GM18909 (cell line): ENCODE measurements at regions not wholly inside any gene's neighbourhood (a gene's known extent, or its start where the extent isn't known, plus 50 kb on each side); places are given as distances from the start of the nearest gene placed in this dataset.

Experiments used
- ATAC-seq: cut with Tn5 transposase; IDR thresholded peaks from one replicate; pipeline ENCODE4 v1.9.1; 2021; ENCODE audit warnings: mild to moderate bottlenecking; ENCODE audit not compliant: unreplicated experiment, poor library complexity

GRCh38 chr18:76580288-76580962 is 85.4 kb upstream of the ZNF516 start:
- ATAC-seq, result no peak

DNA sequence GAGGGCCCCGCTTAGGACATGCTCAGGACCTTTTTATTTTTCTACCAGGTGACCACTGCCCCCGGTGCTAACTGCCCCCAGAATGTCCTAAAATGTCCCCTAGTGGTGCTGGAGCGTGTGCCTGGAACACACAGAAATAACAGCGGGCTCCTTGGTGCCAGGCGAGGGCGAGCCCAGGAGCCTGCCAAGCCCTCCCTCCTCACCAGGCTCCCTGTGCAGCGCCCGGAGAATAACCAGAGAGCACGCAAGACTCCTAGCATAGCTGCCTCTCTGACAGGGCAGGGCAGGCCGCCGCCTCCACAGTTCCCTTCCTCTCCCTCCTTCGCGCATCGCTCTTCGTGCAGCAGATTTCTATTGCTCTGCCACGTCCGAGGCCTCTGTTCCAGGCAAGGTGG is 84.3 kb upstream of the ZNF516 start:
- no peak for ATAC-seq

GRCh38 chr18:76578571-76579300 is 83.7 kb upstream of the ZNF516 start:
- ATAC-seq, result no peak

- ATAC-seq, result no peak
These were observed 78.4 kb upstream of the ZNF516 start for GRCh38 chr18:76573325-76574025.

GRCh38 chr18:76572518-76573247 is 77.6 kb upstream of the ZNF516 start:
- no peak for ATAC-seq

DNA sequence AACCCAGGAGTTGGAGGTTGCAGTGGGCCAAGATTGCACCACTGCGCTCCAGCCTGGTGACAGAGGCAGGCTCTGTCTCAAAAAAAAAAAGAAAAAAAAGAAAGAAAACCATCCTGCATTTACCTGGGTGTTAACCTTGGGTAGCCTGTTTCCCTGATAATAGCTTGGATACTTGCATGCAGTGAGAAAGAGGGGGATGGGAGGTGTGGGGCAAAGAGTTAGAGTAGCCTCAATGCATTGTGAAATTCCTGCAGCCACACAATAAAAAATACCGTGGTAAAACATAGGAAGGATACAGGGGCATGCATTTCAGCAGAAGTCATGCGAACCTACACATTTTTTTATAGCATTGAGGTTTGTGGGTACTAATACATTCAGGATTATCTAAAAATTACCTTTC is 76.6 kb upstream of the ZNF516 start:
- no peak for ATAC-seq

DNA sequence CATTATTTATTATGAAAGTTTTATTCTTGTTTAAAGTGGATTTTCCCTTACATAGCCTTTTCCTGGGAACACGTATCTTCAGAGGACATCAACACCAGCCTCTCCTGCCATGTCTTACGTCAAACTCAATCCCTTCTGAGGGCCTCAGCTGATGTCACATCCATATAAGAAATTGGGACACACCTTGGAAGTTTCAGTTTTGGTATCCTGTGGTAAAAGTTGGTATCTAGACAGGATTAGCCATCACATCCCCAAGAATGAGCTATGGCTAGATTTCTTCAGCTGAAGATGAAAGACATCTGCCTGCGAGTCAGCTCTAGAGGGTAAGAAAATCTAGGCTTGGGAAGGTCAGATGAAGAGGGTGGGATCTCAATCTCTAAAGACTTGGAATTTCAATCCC is 75.8 kb upstream of the ZNF516 start:
- ATAC-seq, result no peak

DNA sequence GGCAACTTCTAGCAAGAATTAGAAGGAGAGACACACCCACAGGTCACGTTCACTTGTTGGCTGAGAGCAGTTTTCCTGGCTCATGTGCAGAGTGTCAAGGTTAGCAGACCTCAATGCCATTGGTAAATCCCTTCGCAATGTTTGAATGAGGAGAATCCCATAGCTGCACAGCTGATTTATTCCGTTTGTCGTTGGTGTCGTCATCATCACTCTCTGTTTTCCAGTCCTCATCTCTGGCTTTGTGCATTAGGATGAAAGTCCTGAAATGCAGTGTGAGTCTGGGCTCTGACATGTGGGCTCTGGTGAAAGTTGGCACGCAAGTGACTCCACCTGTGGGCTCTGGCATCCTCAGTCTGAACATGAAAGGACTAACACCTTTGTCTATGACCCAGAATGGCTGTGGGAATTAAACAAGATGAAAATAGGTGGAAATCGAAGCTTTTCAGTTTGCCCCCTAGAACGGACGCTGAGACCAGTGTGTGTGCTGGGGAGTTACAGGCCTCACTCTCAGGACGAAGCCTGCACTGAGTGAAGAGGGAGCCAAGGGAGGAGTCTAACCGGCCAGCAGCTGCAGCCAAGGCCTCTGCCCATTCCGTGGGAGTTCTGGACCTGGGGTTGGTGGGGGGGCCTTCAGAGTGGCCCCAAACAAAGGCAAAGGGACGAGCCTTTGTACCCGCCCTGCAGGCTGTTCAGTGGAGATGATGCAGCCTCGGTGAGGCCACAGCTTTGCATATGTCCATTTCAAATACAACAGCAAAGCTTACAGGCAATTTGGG is 74.8 kb upstream of the ZNF516 start:
- no peak for ATAC-seq

DNA sequence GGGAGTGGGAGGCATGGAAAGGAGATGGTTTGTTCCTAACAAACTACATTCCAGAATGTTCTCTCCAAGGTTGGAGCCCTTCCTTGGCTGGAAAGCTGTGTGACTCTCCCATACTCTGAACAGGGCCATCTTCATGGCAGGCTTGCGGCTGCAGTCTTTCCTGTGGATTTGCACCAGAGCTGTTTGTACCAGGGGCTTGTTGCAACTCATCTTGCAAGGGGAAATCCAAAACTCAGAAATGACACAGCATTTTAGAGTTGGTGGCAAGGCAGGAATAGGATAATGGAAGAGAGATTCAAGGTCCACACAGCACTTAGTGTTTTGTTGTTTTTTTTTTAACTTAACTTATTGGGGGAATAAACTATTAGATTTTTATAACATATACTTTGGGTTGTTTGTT is 73.7 kb upstream of the ZNF516 start:
- ATAC-seq, result no peak

GRCh38 chr18:76567835-76568445 is 72.9 kb upstream of the ZNF516 start:
- no peak for ATAC-seq

- ATAC-seq, result no peak
These were observed 71.9 kb upstream of the ZNF516 start for GRCh38 chr18:76566987-76567386.

GRCh38 chr18:76565238-76566173 is 70.5 kb upstream of the ZNF516 start:
- ATAC-seq, result no peak

GRCh38 chr18:76564655-76565237 is 69.7 kb upstream of the ZNF516 start:
- no peak for ATAC-seq

GRCh38 chr18:76564117-76564516 is 69.1 kb upstream of the ZNF516 start:
- ATAC-seq, result no peak

- no peak for ATAC-seq
These were observed 67.5 kb upstream of the ZNF516 start for GRCh38 chr18:76562286-76563122.

GRCh38 chr18:76558881-76559667 is 64.0 kb upstream of the ZNF516 start:
- no peak for ATAC-seq
